Neural cell (in vitro differentiated cells): ENCODE measurements at regions not wholly inside any gene's neighbourhood (a gene's known extent, or its start where the extent isn't known, plus 50 kb on each side); places are given as distances from the start of the nearest gene placed in this dataset.

Experiments
- H2AFZ ChIP-seq: fragments of 200-600, 300-800 bp; sonication (generic), shearing (Covaris generic); 2 replicates; pipeline ENCODE4 v1.6.0; 2014; ENCODE audit warnings: low read depth, mild to moderate bottlenecking, antibody characterized with exemption, low read length, moderate library complexity
- H3F3A ChIP-seq: fragments of 200-600 bp; shearing (Covaris generic); 2 replicates; pipeline ENCODE4 v1.6.1; 2016; ENCODE audit warnings: mild to moderate bottlenecking, moderate library complexity, mixed read lengths, antibody characterized with exemption, low read length; ENCODE audit not compliant: insufficient read depth, poor library complexity, severe bottlenecking
- H3K27ac ChIP-seq: fragments of 200-600, 300-800 bp; sonication (generic), shearing (Covaris generic); 2 replicates; pipeline ENCODE4 v1.5.1; 2014; ENCODE audit warnings: mild to moderate bottlenecking, low read length, moderate library complexity
- H3K27me3 ChIP-seq: fragments of 300-800, 200-600 bp; sonication (generic), shearing (Covaris generic); 2 replicates; pipeline ENCODE4 v1.6.0; 2014; ENCODE audit warnings: mild to moderate bottlenecking, low read depth, low read length, moderate library complexity; ENCODE audit not compliant: insufficient read depth
- H3K36me3 ChIP-seq: fragments of 300-800, 200-600 bp; sonication (generic), shearing (Covaris generic); 2 replicates; pipeline ENCODE4 v1.5.1; 2014; ENCODE audit warnings: mild to moderate bottlenecking, antibody characterized with exemption, low read length, moderate library complexity; ENCODE audit not compliant: insufficient read depth
- H3K4me2 ChIP-seq: fragments of 300-800, 200-600 bp; sonication (generic), shearing (Covaris generic); 2 replicates; pipeline ENCODE4 v1.6.0; 2014; ENCODE audit warnings: mild to moderate bottlenecking, low read length
- H3K4me3 ChIP-seq: fragments of 300-800, 200-600 bp; sonication (generic), shearing (Covaris generic); 2 replicates; pipeline ENCODE4 v1.5.1; 2014; ENCODE audit warnings: mild to moderate bottlenecking, low read length, moderate library complexity
- H3K79me2 ChIP-seq: fragments of 200-600 bp; shearing (Covaris generic); replicated peaks from 2 replicates; pipeline ENCODE4 v1.6.0; 2014; ENCODE audit warnings: mild to moderate bottlenecking, low read length, moderate library complexity; ENCODE audit not compliant: insufficient read depth
- H3K9ac ChIP-seq: fragments of 300-800, 200-600 bp; sonication (generic), shearing (Covaris generic); 2 replicates; pipeline ENCODE4 v1.6.1; 2016; ENCODE audit warnings: mild to moderate bottlenecking, low read length, mixed read lengths
- H3K9me2 ChIP-seq: fragments of 200-600 bp; shearing (Covaris generic); 2 replicates; pipeline ENCODE4 v1.6.1; 2016; ENCODE audit warnings: mild to moderate bottlenecking, low read length, mixed read lengths; ENCODE audit not compliant: insufficient read depth
- H3K9me3 ChIP-seq: fragments of 200-600, 300-800 bp; sonication (generic), shearing (Covaris generic); 2 replicates; pipeline ENCODE4 v1.6.1; 2016; ENCODE audit warnings: mild to moderate bottlenecking, mixed run types, low read length, moderate library complexity, mixed read lengths
- H4K20me1 ChIP-seq: fragments of 200-600 bp; shearing (Covaris generic); 2 replicates; pipeline ENCODE4 v1.6.1; 2016; ENCODE audit warnings: mild to moderate bottlenecking, mixed run types; ENCODE audit not compliant: insufficient read depth
- EP300 ChIP-seq: fragments of 450-650 bp; conservative IDR thresholded peaks from 2 replicates; pipeline ENCODE4 v1.6.1; 2014; ENCODE audit warnings: antibody characterized with exemption, mild to moderate bottlenecking, moderate library complexity; ENCODE audit not compliant: poor library complexity, severe bottlenecking
- EZH2 ChIP-seq: fragments of 200-600, 300-800 bp; shearing (Covaris generic), sonication (generic); IDR thresholded peaks from 2 replicates; pipeline ENCODE4 v1.6.1; 2014; ENCODE audit warnings: antibody characterized with exemption, low read length, borderline replicate concordance, mild to moderate bottlenecking; ENCODE audit not compliant: insufficient read depth, poor library complexity, severe bottlenecking
- MXI1 ChIP-seq: fragments of 450-650 bp; conservative IDR thresholded peaks from 2 replicates; pipeline ENCODE4 v1.6.1; 2014; ENCODE audit warnings: antibody characterized with exemption, mild to moderate bottlenecking; ENCODE audit not compliant: poor library complexity, severe bottlenecking
- POLR2AphosphoS5 ChIP-seq: IDR thresholded peaks from 2 replicates; pipeline ENCODE4 v1.6.1; 2012
- RAD21 ChIP-seq: fragments of 450-650 bp; conservative IDR thresholded peaks from 2 replicates; pipeline ENCODE4 v1.6.1; 2014; ENCODE audit warnings: antibody characterized with exemption, mild to moderate bottlenecking, moderate library complexity
- SMC3 ChIP-seq: fragments of 450-650 bp; conservative IDR thresholded peaks from 2 replicates; pipeline ENCODE4 v1.6.1; 2014; ENCODE audit warnings: antibody characterized with exemption, mild to moderate bottlenecking, moderate library complexity; ENCODE audit not compliant: poor library complexity
- TAF1 ChIP-seq: IDR thresholded peaks from 2 replicates; pipeline ENCODE4 v1.6.1; 2012; ENCODE audit warnings: low read depth
- TF ChIP-seq, protein P1 (sequence below): IDR thresholded peaks from 2 replicates; pipeline ENCODE4 v1.6.1; 2012; ENCODE audit warnings: borderline replicate concordance
- TF ChIP-seq, protein P2 (sequence below): fragments of 450-650 bp; IDR thresholded peaks from 2 replicates; pipeline ENCODE4 v1.5.1; 2014; ENCODE audit warnings: antibody characterized with exemption, mild to moderate bottlenecking, moderate library complexity; ENCODE audit not compliant: poor library complexity, severe bottlenecking

DNA sequence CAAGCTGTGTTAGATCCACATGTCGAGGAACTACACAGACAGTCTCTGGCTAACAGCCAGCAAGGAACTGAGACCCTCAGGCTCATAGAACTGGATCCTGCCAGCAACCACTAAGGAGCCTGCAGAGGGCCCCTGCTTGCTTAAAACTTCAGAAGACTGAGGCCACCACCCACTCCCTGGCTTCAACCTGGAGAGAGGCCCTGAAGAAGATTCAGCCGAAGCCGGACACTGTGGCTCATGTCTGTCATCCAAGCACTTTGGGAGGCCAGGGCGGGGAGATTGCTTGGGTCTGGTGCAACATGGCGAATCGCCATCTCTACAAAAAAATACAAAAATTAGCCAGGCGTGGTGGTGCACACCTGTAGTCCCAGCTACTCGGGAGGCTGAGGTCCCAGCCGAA lies 92.6 kb upstream of the TMPRSS2 start:
- Histone ChIP-seq H3F3A (no peaks in the 10 kb centered on the region), H3K27ac (no peak overlapping the region), H3K9me2 (no peaks in the 10 kb centered on the region), H3K9me3 (no peaks in the 10 kb centered on the region), H3K27me3 (no peaks in the 10 kb centered on the region), H3K79me2 (no peaks in the 10 kb centered on the region), H3K9ac (no peak overlapping the region), H3K4me2 (no peak overlapping the region), H3K4me3 (no peak overlapping the region), H4K20me1 (no peaks in the 10 kb centered on the region), H2AFZ (no peak overlapping the region), H3K36me3 (no peaks in the 10 kb centered on the region)
- TF ChIP-seq EZH2 (no peak), MXI1 (no peak), EP300 (no peak), POLR2AphosphoS5 (no peak), RAD21 (no peak)
- TF ChIP-seq, protein P1, sequence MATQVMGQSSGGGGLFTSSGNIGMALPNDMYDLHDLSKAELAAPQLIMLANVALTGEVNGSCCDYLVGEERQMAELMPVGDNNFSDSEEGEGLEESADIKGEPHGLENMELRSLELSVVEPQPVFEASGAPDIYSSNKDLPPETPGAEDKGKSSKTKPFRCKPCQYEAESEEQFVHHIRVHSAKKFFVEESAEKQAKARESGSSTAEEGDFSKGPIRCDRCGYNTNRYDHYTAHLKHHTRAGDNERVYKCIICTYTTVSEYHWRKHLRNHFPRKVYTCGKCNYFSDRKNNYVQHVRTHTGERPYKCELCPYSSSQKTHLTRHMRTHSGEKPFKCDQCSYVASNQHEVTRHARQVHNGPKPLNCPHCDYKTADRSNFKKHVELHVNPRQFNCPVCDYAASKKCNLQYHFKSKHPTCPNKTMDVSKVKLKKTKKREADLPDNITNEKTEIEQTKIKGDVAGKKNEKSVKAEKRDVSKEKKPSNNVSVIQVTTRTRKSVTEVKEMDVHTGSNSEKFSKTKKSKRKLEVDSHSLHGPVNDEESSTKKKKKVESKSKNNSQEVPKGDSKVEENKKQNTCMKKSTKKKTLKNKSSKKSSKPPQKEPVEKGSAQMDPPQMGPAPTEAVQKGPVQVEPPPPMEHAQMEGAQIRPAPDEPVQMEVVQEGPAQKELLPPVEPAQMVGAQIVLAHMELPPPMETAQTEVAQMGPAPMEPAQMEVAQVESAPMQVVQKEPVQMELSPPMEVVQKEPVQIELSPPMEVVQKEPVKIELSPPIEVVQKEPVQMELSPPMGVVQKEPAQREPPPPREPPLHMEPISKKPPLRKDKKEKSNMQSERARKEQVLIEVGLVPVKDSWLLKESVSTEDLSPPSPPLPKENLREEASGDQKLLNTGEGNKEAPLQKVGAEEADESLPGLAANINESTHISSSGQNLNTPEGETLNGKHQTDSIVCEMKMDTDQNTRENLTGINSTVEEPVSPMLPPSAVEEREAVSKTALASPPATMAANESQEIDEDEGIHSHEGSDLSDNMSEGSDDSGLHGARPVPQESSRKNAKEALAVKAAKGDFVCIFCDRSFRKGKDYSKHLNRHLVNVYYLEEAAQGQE = no peak
- TF ChIP-seq, protein P2, sequence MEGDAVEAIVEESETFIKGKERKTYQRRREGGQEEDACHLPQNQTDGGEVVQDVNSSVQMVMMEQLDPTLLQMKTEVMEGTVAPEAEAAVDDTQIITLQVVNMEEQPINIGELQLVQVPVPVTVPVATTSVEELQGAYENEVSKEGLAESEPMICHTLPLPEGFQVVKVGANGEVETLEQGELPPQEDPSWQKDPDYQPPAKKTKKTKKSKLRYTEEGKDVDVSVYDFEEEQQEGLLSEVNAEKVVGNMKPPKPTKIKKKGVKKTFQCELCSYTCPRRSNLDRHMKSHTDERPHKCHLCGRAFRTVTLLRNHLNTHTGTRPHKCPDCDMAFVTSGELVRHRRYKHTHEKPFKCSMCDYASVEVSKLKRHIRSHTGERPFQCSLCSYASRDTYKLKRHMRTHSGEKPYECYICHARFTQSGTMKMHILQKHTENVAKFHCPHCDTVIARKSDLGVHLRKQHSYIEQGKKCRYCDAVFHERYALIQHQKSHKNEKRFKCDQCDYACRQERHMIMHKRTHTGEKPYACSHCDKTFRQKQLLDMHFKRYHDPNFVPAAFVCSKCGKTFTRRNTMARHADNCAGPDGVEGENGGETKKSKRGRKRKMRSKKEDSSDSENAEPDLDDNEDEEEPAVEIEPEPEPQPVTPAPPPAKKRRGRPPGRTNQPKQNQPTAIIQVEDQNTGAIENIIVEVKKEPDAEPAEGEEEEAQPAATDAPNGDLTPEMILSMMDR = no peak

DNA sequence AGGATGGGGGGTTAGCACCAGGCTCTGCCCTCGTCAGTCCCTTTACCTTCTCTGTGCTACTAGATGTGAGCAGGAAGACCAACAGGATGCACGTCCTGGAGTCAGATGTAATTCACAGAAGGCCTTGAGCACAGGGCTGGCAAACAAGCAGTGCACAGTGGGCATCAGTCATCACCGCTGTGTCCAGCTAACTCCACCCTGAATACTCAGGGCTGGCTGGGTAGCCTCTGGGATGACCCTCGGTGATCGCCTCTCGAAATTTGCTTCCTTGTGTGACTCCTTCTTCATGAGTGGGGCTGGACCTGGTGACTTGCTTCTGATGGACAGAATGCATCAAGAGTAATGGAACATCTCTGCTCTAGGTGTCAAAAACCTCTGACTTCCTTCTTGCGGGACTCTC lies 92.2 kb upstream of the TMPRSS2 start:
- TF ChIP-seq RAD21 = no peak
- TF ChIP-seq EZH2 = no peak
- no peak for TF ChIP-seq TAF1
- no peak for TF ChIP-seq SMC3
- TF ChIP-seq, protein P1 = no peak
- no peak for TF ChIP-seq POLR2AphosphoS5
- TF ChIP-seq, protein P2 = no peak
- TF ChIP-seq MXI1 = no peak
- no peak for TF ChIP-seq EP300
- Histone ChIP-seq H3F3A (no peaks in the 10 kb centered on the region), H3K4me2 (no peak overlapping the region), H3K36me3 (no peaks in the 10 kb centered on the region), H3K79me2 (no peaks in the 10 kb centered on the region), H3K9me3 (no peaks in the 10 kb centered on the region), H3K9ac (no peak overlapping the region), H3K27me3 (no peaks in the 10 kb centered on the region), H3K27ac (no peak overlapping the region), H3K9me2 (no peaks in the 10 kb centered on the region), H3K4me3 (no peak overlapping the region), H4K20me1 (no peaks in the 10 kb centered on the region), H2AFZ (no peak overlapping the region)
